Right kidney (tissue), 1 donor: ENCODE measurements at regions not wholly inside any gene's neighbourhood (a gene's known extent, or its start where the extent isn't known, plus 50 kb on each side); places are given as distances from the start of the nearest gene placed in this dataset.

Experiments used
- DNase-seq: peaks from one replicate; pipeline ENCODE4 v3.0.0-alpha.2; 2016

- no peak for DNase-seq
These were observed 202.6 kb upstream of the LRFN5 start for GRCh38 chr14:41404126-41404525.

- no peak for DNase-seq
These were observed 203.3 kb upstream of the LRFN5 start for GRCh38 chr14:41403360-41403759.

GRCh38 chr14:41397926-41398325 lies 208.8 kb upstream of the LRFN5 start:
- no peak for DNase-seq

GRCh38 chr14:41393512-41393911 lies 213.2 kb upstream of the LRFN5 start:
- no peak for DNase-seq

- no peak for DNase-seq
These were observed 214.4 kb upstream of the LRFN5 start for GRCh38 chr14:41392226-41392625.

- no peak for DNase-seq
These were observed 217.3 kb upstream of the LRFN5 start for GRCh38 chr14:41389355-41389754.

GRCh38 chr14:41385797-41386196 lies 220.9 kb upstream of the LRFN5 start:
- DNase-seq = no peak

- DNase-seq = no peak
These were observed 226.7 kb upstream of the LRFN5 start for GRCh38 chr14:41380017-41380416.

- DNase-seq = no peak
These were observed 228.2 kb upstream of the LRFN5 start for GRCh38 chr14:41378526-41378925.

- no peak for DNase-seq
These were observed 228.7 kb upstream of the LRFN5 start for GRCh38 chr14:41377932-41378331.

- DNase-seq = no peak
These were observed 232.6 kb upstream of the LRFN5 start for GRCh38 chr14:41374092-41374491.

GRCh38 chr14:41362139-41362538 lies 244.5 kb upstream of the LRFN5 start:
- no peak for DNase-seq

- DNase-seq = no peak
These were observed 246.6 kb upstream of the LRFN5 start for GRCh38 chr14:41360126-41360525.

GRCh38 chr14:41355866-41356265 lies 250.8 kb upstream of the LRFN5 start:
- no peak for DNase-seq

- no peak for DNase-seq
These were observed 256.2 kb upstream of the LRFN5 start for GRCh38 chr14:41350476-41350875.

GRCh38 chr14:41349289-41349910 lies 257.3 kb upstream of the LRFN5 start:
- DNase-seq = no peak

GRCh38 chr14:41343857-41344256 lies 262.8 kb upstream of the LRFN5 start:
- DNase-seq = no peak

- DNase-seq = no peak
These were observed 293.5 kb upstream of the LRFN5 start for GRCh38 chr14:41313196-41313595.

- DNase-seq = no peak
These were observed 303.2 kb upstream of the LRFN5 start for GRCh38 chr14:41303506-41303905.

- DNase-seq = no peak
These were observed 303.9 kb upstream of the LRFN5 start for GRCh38 chr14:41302776-41303175.

GRCh38 chr14:41299924-41300323 lies 306.8 kb upstream of the LRFN5 start:
- DNase-seq = no peak

GRCh38 chr14:41298328-41298690 lies 308.4 kb upstream of the LRFN5 start:
- no peak for DNase-seq

GRCh38 chr14:41297576-41298327 lies 308.9 kb upstream of the LRFN5 start:
- no peak for DNase-seq

GRCh38 chr14:41295734-41296133 lies 310.9 kb upstream of the LRFN5 start:
- no peak for DNase-seq
